ENCODE measurements at regions not wholly inside any gene's neighbourhood (a gene's known extent, or its start where the extent isn't known, plus 50 kb on each side); places are given as distances from the start of the nearest gene placed in this dataset.
A peak's percentile ranks its signal among the peaks of the same experiment; 100 is the strongest.
"Not testable (repeated sequence)": the region's sequence is repeated elsewhere in the genome, so short reads cannot be mapped to it uniquely, and the experiment has no call there.

DNA sequence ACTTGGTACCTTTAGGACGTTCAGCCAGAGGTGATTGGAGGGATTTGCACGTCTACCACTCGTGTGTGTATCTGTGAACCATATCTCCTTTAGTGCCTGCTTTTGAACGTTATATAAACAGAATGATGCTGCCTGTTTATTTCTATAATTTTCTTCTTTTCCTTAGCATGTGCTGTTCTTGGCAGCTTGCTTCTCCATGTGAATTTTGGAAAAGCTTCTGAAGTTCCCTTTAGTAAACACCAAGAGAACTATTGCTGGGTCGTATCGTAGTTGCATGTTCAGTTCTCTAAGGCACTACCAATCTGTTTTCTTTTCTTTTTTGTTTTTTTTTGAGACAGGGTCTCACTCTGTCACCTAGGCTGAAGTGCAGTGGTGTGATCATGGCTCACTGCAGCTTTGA lies 73.8 kb upstream of the FANCC start:
- DNase-seq (ENCODE audit: low read depth) = not testable (repeated sequence)

DNA sequence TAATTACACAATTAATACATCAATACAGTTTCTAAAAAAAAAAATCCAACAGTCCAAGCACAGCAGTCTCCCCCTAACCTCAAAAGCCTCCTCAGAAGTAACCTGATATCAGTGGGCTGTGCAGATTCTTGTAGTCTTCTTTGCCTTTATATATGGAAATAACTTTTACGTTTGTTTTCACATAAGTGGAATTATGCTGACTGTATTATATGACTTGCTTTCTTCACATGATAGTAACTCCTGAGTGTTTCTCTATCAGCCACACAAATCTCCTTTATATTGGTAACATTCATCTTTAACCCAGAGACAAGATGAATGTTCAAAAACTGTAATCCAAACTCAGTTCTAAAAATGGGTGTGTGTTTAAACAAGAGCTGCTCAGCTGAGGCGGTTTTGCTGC lies 71.9 kb upstream of the FANCC start:
- DNase-seq (ENCODE audit: low read depth) = no peak

DNA sequence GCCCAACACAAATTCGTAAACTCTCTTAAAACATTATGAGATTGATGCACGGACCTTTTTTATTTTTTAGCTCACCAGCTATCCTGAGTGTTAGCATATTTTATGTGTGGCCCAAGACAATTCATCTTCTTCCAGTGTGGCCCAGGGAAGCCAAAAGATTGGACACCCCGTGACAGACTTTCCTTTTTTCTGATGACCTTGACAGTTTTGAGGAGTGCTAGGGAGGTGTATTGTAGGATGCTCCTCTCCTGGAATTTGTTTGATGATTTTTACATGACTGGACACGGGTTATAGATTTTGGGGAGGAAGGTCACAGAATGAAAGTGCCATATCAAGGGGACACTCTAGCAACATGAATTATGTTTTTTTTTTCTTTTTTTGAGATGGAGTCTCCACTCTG lies 69.3 kb upstream of the FANCC start:
- no peak for DNase-seq (ENCODE audit: low read depth)

DNA sequence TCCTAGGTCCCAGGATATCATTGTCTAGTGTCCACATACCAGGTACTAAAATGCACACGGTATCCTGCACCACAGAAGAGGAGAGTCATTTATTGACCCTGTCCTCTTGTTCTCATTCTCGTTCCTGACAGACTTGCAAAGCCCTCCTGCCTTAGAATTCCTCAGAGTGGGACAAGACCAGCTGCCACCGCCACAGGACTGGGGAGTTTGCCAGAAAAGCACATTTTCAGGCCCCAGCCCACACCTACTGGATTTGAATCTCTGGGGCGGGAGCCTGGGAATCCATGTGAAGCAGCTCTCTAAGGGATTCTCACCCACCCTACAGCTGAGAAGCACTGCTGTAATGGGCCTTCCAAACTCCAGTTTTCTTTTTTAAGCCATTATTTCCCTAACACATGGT lies 68.0 kb upstream of the FANCC start:
- DNase-seq (ENCODE audit: low read depth) = no peak

DNA sequence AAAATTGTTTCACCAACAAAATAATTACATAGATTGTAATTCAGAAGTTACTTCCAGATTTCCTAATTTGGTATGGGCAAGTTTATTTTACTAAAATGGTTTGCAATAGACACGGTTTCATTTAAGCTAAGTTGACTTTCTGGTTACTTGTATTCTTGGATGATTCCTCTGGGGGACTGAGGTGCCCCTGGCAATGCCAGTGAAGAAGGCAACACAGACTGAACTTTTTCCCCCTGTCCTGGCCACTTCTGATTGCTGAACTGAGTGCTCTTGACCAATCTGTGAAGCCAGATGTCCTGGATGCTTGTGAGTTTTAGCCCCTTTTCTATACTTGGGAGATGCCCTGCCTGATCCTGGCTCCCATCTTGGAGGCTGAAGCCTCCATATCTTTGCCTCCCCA lies 66.3 kb upstream of the FANCC start:
- no peak for DNase-seq (ENCODE audit: low read depth)

DNA sequence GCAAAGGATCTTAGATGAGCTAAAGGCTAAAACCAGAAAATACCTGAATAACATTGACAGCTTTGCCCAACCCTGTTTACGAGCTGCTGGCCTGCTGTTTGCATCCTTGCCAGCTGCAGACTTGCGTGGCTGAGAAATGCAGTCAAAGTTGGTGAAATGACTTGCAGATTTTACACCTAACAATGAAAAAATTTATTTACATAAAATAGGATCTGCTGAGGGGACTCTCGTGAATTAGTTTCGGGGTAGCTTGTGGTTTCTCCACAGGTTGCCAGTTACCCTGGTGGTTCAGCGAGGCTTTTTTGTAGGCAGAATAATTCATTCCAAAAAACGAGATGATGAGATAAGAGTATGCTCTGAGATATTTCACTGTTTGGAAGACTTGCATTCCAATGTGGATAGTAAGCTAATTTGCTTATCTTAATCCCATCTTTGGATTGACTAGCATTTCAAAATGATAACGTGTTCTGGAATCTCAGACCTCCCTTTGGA lies 65.7 kb upstream of the FANCC start:
- DNase-seq (ENCODE audit: low read depth) = peak; percentile 90

DNA sequence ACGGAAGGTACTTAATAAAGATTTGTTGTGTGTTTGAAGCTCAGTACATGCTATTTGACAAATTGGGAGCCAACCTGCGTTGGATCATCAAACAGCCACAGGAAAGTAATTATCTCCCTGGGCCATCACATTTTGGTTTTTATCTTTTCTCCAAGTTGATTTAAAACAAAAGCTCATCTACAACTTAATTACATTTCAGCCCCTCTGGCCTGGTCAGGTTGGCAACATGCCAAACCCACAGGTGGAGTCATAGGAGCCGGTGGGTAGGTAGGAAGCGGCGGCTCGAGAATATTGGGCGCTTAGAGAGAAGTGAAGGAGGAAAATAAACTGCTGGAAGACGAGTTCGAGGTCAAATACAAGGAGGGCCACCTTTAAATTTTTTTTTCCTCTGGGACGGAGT lies 64.9 kb upstream of the FANCC start:
- DNase-seq (ENCODE audit: low read depth) = no peak

DNA sequence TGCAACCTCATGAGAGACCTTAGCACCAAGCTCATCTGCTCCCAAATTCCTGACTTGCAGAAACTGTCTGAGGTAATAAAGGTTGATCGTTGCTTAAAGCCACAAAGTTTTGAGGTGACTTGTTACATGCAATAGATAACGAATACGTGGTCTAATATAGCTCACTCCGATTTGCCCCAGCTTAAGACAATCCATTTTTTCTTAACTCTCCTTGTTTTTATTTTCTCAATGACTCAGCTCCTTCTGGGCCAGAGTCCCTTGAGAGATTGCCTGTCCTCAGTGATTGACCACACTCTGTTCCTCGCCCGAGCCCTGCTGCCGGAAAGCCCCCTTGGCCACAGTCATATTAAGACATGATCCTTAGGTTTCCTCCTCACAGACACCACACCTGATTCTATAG lies 63.7 kb upstream of the FANCC start:
- DNase-seq (ENCODE audit: low read depth) = peak; percentile 43

DNA sequence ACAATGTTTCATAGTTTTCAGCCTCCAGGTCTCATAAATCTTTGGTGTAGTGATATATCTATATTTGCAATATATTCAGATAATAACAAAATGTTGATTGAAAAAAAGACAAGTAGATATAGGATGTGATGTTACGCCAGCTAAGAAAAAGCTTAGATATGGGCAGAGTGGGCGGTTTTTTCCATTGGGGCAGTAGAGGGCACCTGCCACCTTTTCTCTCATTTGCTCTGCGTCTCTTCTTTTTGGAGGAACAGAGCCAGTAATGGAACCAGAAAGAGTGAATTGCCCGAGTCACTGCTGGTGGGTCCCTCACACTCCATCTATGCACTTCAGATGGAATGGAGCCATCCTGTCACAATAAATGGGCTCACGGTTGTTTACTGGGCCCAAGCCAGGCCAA lies 62.1 kb upstream of the FANCC start:
- DNase-seq (ENCODE audit: low read depth) = no peak

DNA sequence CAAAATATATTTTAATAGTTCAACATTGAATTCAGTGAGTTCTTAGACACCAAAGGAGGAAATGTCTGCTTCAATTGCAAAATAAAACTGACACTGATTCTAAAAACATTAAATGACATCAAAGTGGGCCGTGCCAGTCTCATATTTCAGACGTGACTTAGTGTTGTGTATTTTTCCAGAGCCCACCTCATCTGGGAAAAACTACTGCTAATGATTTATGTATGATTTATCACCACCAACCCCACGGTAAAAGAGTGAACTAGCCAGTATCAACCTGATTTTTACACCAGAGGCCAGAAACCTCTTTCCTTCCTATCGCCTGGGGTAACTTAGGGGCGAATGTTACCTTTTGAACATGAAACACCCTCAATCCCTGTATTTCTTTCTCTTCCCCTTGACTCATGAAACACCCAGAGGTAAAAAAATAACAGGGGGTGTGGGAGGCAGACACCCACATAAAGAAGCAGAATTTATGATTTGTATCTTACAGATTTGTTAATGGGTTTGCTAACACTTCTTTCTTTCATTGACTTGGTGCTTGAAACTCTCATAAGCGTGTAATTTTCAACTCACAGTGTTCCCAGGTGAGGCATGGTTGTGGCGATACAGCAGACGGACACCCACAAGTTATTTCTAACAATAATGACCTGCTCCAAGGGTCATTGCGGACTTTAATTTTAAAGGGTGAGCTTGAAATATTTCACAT lies 56.4 kb upstream of the FANCC start:
- DNase-seq (ENCODE audit: low read depth) = no peak

DNA sequence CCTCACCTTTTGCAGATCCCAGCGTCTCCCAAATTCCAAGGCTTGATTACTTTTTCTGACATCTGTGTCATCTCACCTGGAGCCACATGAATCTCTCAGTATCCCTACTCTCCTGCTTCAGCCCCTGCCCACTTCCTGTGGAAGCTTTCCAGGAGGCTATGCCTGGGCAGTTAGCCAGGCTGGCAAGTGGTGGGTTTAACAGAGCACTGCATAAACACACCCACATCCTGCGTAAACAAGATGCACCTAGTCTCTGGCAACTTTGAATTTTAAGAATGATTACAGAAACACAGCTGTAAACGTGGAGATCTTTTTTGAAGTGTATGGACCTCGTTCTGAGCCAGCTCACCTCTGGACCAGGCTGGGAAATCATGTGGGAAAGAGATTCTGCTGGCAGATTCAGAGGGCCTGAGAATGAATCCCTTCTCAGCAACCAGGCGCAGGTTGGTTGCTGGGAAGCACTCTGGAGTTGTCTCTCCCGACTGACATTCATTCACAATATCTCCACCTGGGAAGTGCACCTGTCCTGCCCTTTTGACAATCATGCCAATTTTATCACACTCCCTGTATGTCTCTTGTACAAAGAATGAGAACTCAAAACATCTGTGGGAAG lies 55.7 kb upstream of the FANCC start:
- peak; percentile 19 for DNase-seq (ENCODE audit: low read depth)

DNA sequence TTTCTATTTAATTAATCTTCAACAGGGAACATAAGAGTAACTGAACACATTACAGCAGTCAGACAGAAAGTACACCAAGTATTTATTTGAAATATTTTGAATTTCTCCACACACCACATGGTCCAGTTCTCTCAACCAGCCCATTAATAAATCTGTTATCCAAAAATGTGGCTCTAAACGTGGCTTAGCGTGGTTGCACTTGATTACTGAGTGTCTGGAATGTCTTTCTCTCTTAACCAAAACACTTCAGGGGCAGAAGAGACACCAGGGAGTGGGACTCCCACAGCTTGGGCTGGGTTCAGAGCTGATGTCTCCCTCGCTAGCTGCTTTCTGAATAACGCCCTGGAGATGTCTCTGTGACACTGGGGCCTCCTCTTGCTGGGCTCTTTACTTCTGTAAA lies 52.6 kb upstream of the FANCC start:
- DNase-seq (ENCODE audit: low read depth) = peak; percentile 80

DNA sequence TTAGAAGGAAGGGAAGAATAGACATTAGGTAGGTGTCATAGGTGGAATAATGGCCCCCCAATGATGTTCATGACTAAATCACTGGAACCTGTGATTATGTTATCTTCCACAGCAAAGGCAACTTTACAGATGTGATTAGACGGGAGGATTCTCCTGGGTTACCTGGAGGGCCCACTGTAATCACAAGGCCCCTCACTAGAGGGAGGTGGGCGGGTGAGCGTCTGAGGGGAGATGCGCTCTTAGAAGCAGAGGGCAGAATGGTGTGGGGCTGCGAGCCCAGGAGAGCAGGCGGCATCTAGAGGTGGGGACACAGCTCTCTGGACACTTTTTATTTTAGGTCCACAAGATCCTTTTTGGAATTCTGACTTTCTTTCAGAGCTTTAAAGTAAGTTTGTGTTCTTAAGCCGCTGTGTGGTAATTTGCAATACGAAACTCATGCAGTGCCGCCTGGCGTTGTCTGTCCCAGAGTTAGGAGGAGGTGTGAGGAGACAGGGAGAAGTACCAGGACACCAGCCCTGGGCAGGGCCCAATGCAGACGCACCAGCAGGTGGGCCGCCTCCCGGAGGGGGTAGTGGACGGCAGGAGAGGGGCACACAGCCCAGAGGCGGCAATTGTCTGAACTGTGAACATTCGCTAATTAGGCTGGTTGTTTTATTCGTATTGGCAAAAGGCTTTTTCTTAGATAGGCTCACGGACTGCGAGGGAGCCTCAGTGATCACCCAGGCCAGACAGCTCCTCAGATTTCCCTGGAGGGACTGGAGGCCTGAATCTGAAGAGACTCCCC lies 51.1 kb upstream of the FANCC start:
- no peak for DNase-seq (ENCODE audit: low read depth)
